Occipital lobe (tissue), 1 donor: ENCODE measurements at regions not wholly inside any gene's neighbourhood (a gene's known extent, or its start where the extent isn't known, plus 50 kb on each side); places are given as distances from the start of the nearest gene placed in this dataset.
"Not testable (repeated sequence)": the region's sequence is repeated elsewhere in the genome, so short reads cannot be mapped to it uniquely, and the experiment has no call there.

Experiments
- DNase-seq: peaks from one replicate; lab custom pipeline; 2025; lab: John Stamatoyannopoulos, UW

DNA sequence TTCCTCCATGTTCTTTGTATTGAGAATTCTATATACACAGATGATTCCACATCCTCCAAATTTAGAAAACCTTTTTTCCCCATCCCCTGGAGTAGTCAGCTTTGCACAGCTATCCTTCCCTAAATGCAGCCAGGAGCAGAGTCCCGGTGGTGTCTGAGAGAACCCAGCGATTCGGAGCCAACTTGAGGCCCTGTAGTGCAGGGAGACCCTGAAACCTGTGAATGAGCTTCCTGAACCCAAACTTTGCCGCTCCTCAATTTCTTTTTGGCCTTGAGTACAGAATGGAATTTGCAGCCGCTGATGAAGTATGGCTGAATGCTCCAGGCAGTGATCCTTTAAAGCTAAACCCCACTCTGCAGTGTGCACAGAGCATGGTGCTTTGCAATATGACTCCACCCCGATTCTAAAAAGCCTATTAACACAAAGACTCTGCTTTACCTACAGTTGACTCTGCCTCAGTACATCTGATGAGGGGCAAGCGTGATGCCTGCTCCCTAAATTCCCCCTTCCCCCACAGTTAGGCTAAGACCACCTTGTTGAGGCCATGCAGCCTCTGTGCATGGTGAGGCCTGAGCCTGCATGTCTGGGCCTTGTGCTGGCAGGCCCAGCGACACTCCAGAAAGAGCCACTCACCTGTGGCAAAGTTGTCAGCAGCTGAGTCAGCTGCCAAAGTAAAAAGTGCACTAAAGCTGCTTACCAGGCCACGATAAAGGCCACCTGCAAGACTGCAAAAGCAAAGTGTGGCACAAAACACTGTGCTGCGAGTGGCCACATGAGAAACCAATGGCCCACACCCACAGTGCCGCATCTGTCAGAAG, 82.1 kb downstream of the PLEKHG1 start:
- DNase-seq = no peak

DNA sequence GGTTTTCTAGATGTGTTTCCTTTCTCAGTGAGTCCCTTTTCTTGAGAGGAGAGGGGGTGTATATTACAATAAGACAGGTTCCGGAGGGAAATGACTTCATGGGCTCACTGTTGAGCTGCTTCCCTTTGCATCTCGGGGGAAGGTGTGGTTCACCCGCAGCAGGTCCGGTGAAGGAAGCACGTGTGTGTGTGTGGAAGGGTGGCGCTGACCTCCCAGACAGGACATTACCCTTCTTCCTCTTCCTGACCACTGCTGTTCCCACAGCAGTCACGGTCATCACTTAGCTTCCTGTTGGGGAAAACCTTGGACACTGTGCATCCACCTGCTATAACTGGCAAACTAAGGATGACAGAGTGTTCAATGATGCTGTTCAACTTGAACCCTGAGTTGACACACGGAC, 83.6 kb downstream of the PLEKHG1 start:
- no peak for DNase-seq

DNA sequence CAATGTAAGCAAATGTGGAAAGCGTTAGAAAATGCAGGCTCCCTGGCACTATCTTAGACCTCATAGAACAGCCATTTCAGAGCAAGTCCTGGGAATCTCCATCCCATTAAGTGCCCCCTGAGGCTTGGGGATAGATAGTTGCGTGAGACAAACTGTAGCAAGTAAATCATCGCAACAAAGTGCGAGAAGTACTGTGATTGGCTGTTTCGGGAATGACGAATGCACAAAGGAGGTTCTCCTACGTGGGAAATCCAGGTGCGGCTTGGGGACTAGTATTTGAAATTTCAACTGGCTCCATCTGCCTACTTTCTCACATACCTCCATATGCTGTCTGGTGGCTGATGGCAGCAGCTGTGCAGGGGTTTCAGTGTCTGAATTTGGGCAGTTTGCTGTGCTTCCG, 84.5 kb downstream of the PLEKHG1 start:
- DNase-seq = no peak

DNA sequence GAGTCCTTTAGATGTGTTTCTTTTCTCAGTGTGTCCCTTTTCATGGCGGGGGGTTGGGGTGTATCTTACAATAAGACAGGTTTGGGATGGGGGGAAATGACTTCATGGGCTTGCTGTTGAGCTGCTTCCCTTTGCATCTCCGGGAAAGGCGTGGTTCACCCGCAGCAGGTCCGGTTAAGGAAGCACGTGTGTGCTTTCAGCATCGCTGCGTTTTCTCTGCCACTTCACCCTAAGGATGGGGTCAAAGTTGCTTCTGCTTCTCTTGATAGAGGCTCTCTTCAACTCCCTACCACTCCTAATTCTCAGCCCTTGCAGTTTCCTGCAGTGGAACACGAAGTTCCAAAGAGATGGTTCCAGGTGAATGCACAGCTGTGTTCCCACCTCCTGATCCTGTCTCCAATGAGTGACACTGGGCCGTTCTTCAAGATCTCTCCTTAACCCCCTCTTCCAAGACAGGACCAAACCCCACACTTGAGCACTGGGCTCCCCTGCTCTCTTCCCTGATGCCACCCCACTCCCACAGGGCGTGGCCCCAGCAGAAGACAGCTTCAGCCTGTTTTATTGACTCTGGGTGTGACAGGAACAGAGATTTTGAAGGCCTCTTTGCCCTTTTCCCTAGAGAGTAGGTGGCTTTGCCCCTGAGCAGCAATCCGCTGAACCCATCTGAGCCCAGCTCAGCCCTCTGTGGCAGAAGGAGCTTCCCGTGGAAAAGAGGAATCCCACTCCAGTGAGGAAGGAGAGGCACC, 85.2 kb downstream of the PLEKHG1 start:
- no peak for DNase-seq

DNA sequence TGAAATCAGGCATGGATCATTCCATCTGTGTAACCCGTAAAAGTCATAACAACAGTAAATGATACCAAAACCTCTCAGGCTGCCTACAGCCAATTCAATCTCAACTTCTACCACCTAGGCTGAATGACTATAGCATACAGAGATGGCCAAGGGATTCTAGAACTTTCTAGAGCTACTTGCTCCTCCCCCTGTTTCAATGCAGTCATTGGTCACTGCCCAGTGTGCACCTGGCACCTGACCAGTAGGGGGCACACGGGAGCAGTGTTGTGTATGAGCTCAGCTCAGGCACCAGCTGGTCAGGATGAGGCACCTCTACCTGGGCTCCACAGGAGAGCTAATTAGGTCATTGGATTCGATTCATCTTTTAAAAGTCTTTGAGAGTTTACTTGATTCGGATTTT, 86.2 kb downstream of the PLEKHG1 start:
- DNase-seq = no peak

DNA sequence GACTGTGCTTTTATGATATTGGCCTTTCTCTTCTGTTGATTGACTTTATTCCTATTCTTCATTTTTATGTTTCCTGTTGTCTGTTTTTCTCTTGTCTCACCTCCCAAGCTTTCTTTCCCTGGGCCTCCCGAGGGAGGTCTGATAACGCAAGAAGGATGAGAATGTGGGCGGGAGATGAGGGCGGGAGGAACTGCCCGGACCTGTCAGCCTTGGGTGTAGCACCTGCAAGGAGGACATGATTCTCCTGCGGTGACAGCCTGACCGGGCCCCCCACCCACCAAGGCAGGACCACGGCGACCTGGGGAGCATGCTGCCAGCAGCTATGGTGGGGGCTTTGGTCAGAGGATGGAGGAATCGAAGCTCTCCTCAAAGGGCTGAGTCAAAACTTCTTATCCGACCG, 86.9 kb downstream of the PLEKHG1 start:
- no peak for DNase-seq

DNA sequence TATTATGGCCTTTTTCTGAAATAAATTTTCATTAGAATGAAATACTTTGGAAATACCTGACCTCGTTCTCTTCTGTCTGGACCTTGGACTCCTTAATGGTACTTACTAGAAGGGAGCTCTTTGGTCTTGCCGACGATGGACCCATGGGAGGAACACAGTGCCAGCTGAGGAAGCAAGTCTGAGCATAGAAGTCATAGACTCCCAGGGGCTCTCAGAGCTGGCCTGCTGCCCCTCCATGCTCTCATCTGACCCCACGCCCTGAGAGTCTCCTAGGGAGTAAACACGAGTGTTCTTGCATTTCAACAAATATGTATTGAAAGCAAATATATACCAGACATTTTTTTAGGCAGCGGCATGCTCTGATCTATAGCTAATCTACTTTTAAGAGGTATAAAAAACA, 87.8 kb downstream of the PLEKHG1 start:
- no peak for DNase-seq

DNA sequence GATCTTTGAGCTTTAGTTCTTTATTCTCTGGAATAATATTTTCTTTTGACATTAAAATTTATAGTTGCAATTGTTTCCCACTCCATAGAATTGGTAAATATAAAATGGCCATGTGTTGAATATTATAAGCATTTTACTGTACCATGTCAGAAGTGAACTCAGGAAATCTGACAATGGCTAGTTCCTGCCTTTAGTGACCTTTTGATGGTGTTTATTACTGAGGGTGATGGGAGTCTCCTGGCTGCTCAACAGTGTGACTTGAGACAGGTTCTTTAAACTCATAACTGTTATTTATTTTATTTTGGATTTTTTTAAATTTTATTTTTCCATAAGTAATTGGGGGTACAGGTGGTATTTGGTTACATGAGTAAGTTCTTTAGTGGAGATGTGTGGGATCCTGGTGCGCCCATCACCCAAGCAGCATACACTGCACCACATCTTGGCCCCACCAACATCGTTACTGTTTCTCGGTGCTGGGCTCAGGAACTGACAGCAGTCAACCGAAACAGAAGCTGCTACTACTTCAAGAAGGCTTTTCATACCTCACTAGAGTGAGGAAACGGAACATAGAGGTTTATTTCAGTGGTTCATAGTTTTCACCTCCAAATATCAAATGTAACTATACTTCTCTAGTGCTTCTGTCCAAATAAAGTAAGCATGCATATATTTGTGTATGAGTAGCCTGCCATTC, 90.4 kb downstream of the PLEKHG1 start:
- no peak for DNase-seq

DNA sequence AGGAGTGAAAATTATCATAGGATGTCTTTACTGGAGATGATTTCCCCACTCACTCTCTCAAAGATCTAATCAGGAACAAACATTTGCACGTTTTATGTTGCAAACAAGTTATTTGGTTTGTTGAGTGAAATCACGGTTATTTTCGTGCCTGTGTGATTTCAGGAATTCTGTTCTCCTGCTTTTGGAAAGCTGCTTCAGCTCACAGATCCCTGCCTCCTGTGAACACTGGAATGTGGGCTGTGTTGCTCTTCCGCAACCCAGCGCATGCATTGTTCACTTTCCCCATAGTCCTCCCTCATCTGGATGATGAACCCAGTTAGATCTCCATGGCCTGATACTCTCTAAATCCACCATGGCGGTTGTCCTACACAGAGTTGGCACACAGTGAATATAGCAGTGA, 91.0 kb downstream of the PLEKHG1 start:
- no peak for DNase-seq

DNA sequence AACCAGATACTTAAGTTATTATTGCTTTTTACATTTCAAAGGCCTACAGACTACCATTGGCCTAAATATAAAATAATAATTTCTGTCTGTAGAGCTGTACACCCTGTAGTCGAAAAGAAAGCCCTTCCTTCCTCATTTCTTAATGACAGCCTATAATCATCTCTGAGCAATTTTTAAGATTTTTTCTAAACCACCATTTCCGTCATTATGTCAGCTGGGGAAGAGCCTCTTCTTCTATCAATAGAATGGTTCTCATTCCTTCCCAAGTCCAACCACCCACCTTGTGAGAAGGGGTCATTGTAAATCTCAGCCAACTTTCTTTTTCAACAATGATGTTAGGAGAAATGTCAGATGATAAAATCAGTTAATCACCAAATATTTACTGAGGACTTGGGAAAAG, 91.8 kb downstream of the PLEKHG1 start:
- no peak for DNase-seq

DNA sequence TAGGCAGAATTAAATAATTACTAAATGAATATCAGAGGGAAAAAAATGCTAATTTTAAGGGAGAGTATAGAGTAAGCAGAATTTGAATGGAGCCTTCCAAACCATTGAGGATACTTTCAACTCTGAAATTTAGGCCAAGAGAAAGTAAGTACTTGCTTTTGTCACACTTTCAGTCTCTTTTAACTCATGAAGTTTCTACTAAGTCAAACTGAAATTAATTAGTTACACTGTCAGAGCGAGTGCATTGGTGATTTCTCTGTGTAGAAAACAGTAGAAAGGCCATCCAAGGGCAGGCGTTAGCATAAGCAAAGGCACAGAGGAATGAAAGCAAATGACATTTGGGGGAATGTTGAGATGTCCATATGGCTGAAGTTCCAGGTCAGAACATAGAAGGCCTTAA, 92.9 kb downstream of the PLEKHG1 start:
- DNase-seq = no peak

DNA sequence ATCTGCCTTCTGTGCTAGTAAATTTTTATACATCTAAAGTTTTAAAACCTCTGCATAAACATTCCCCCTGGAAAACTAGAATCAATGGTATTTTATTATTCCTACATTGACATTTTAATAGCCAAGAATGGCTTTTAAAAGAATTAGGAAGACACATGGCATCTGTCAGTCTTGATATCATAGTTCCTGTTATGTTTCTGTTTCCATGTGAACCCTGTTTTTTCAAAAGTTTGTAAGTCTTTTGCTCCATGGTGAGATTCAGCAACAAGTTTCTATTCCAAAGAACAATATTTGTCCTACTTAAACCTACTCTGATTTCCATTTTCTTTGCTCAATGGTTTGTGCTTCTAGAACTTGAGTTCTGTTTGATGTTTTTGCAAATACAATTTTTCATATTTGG, 95.2 kb downstream of the PLEKHG1 start:
- DNase-seq = no peak

DNA sequence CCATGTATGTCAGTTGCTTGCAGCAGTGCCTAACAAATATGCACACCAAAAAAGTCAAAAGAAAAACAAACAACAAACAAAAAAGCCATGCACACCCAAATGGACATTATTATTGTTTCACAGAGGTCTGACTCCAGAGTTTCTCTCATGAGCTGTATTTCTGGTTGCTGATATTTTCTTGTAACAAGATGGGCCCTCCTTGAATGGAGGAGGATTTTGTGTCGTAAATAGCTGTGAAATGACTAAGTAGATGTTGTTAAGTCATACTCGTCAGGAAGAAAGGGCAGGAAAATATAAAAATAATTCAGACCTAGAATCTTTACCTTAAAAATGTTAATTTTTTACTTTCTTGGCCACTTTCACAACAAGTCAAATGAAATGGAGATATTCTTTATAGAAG, 96.0 kb downstream of the PLEKHG1 start:
- DNase-seq = no peak

DNA sequence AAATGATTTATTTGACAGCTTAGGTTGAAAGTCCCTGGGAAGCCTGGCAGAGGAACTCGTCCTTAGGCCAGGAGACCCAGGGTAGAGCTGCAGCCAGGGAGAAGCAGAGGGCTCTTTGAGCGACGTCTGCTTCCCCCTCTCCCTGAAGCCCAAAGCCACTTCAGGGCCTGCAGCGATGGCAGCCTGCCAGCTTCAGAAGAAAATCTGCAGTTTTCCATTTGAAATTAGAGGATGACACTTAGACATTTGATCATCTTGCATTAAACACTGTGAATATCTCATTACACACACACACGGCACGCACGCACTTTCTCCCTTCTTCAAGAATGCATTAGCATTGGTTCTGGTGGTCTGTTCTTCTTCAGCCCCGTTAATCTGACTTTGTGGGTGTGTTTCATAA, 96.5 kb downstream of the PLEKHG1 start:
- DNase-seq = no peak

DNA sequence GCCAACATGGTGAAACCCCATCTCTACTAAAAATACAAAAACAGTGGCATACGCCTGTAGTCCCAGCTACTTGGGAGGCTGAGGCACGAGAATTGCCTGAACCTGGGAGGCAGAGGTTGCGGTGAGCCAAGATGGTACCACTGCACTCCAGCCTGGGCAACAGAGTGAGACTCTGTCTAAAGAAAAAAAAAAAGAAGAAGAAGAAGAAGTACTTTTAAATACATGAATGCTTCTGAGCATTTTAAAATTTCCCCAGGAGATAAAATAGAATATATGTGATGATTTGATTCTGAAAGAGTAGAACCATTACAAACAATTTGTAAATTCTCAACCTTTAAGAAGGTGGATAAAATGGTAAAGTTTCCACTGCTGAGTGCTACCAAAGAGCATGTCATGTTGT, 97.2 kb downstream of the PLEKHG1 start:
- DNase-seq = not testable (repeated sequence)

DNA sequence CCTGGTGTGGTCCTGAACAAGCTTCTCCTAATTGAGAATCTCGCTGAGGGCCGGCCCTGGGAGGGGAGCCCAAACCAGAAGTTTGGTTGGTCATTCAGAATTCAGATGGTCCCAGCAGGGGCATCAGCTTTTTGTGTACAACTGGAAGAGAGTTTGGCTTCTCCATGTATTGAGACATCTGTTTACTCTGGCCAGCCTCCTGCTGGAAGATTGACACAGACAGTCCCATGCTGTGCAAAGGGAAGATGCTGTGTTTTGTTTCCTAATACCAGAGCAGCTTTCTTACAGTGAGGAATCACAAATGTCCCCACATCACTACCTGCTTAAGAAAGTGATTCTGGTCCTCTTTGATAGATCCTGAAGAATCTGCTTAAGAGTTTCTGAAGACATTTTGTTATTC, 97.8 kb downstream of the PLEKHG1 start:
- no peak for DNase-seq

DNA sequence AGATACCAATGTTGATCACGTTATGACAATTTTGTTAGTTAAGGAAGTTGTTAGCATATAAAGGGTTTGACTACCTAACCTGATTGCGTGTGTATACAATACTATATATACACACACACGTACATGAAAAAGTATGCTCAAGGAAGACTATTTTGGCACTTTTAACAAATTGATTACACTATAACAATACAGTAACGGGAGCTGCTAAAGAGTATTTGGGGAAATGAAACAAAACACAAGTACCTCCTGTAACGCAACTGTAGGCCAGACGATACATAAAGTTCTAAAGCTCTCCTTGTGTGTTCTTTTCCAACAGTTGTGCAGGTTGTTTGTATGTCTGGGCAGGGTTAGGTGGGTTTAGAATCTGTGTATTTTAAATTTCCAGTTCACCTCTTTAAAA, 98.7 kb downstream of the PLEKHG1 start:
- DNase-seq = no peak

DNA sequence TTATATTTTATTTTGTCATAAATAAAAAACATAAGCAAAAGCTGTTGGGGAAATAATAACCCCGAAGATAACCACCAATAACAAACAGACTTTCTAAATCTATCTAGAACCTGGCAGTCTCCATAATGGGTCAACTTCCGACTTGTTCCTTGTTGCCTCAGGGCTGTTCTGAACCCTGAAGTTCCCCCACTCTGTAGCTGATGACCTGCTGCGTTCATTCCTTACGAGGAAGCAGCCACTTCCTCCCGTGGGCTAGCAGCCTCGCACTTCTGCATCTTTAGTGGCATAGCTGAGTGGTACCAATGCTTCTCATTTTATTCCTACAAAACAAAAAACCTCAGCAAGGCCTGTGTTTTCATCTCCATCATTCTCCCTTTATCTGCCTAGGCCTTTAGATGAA, 103.0 kb downstream of the PLEKHG1 start:
- no peak for DNase-seq

DNA sequence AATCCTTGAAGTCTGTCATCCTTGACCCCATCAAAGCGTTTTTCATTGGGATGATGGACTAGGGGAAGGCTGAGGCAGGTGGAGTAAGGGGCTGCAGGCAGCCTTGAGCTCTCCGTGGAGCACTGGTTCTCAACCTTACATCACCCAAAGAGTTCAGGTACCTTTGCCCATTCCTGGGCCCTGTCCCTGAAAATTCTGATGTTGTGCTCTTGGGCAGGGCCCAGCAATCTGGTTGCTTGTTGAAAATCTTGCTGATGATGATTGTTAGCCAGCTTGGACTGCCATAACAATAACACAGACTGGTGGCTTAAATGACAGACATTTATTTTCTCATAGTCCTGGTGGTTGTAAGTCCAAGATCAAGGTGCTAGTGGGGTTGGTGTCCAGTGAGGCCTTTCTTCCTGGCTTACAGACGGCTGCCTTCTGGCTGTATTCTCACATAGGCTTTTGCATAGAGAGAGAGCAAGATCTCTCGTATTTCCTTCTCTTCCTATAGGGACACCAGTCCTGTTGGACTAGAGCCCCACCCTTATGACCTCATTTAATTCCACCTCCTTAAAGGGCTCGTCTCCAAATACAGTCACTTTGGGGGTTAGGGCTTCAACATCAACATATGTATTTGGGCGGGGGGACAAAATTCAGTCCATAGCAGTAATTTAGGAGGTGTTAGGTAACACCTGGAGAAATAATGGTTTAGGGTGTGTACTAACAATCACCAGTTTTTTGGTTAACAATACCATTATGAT, 104.9 kb downstream of the PLEKHG1 start:
- no peak for DNase-seq

DNA sequence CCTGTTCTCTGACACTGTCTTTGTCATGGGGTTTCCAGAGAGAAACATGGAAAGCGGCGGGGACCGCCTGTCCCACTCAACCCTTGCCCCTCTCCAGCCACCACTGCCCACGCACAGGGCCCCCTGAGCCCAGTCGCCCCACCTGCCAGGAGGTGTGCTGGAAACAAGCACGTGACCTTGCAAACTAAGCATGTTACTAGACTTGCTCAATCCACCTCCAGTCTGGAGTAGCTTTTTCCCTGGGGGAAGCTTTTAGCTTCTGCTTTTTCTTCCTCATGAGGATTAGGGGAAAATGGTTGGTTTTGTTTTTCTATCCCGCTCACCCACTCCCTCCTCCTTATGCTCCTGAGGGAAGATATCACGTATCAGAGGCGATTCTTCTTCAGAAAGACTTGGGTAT, 105.7 kb downstream of the PLEKHG1 start:
- DNase-seq = no peak

DNA sequence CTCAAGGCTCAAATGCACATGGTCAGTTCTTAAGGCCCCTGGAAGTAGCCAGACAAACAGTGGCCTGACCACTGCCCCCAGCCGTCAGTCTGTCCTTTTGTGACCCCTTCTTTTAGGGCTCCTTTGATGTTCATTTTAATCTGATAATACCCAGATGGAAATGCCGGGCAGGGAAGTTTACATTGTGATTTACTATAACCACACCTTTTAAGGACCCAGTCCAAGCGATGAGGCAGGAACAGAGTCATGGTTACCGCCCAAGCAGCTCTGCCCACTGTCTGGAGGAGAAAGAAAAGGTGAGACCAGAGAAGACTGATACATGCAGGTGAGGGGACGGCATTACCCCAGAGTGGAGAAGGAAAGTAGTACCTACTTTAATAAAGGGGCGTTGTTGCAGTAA, 110.6 kb downstream of the PLEKHG1 start:
- DNase-seq = no peak

DNA sequence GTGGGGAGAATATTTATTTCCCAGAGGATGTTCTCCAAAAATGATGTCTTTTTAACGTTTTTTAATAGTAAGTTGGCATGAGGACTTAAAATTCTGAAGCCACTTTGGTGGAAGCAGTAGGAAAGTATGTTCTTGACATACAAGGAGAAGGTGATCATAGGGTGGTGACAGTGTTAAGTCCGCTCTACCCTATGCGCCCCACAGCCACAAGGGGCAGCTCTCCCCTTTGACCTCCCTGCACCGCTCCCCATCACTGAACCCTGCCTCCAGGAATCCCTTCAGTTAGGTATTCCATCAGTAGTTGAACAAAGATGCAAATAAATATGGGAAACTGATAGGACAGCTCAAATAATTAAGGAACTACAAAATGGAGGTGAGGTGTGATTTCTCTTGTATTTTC, 111.4 kb downstream of the PLEKHG1 start:
- DNase-seq = no peak
